IMR-90 (cell line): ENCODE measurements at regions not wholly inside any gene's neighbourhood (a gene's known extent, or its start where the extent isn't known, plus 50 kb on each side); places are given as distances from the start of the nearest gene placed in this dataset.

Source experiments
- ATAC-seq: fragments of 200-7000 bp; cut with Tn5 transposase; 2 replicates; pipeline ENCODE4 v1.9.1; 2020; ENCODE audit warnings: low read depth, mild to moderate bottlenecking, moderate library complexity
- BruUV-seq: library from RNA; stranded (reverse); fragments of 400-500 nt; replicated peaks from 2 replicates; lab custom pipeline; 2021; lab: Mats Ljungman, UMichigan
- CTCF ChIA-PET: fragments of 300-600 bp; formaldehyde crosslinking; extraction: SDS; loops from one replicate; lab custom pipeline; 2021; ENCODE audit warnings: antibody characterized with exemption; lab: Yijun Ruan, JAX
- POLR2A ChIA-PET: fragments of 300-600 bp; sonication (Branson Sonifier 250); formaldehyde crosslinking; loops from one replicate; lab custom pipeline; 2022; ENCODE audit warnings: antibody characterized with exemption; ENCODE audit not compliant: unreplicated experiment; lab: Charles Lee
- DNase-seq: peaks from one replicate; pipeline ENCODE4 v3.0.0; 2013
- H2AFZ ChIP-seq: replicated peaks from 2 replicates; pipeline ENCODE3; 2013; ENCODE audit warnings: low read length, mild to moderate bottlenecking; ENCODE audit not compliant: poor library complexity
- H2AK5ac ChIP-seq: 2 replicates; pipeline ENCODE4 v1.6.1; 2013; ENCODE audit warnings: low read depth, low read length, inconsistent platforms
- H2AK9ac ChIP-seq: replicated peaks from 2 replicates; pipeline ENCODE3; 2013; ENCODE audit warnings: mild to moderate bottlenecking, low read depth, low read length, moderate library complexity; ENCODE audit not compliant: poor library complexity
- H2BK120ac ChIP-seq: 2 replicates; pipeline ENCODE4 v1.6.1; 2013; ENCODE audit warnings: low read depth, low read length, inconsistent platforms
- H2BK15ac ChIP-seq: 3 replicates; pipeline ENCODE4 v1.6.1; 2013; ENCODE audit warnings: low read depth, low read length, inconsistent platforms
- H2BK20ac ChIP-seq: 2 replicates; pipeline ENCODE4 v1.6.1; 2013; ENCODE audit warnings: low read depth, mild to moderate bottlenecking, inconsistent platforms, low read length, moderate library complexity
- H2BK5ac ChIP-seq: 2 replicates; pipeline ENCODE4 v1.6.1; 2013; ENCODE audit warnings: mild to moderate bottlenecking, low read depth, low read length, inconsistent platforms; ENCODE audit not compliant: poor library complexity, severe bottlenecking
- H3K14ac ChIP-seq: replicated peaks from 2 replicates; pipeline ENCODE4 v1.6.1; 2013; ENCODE audit warnings: low read depth, low read length, inconsistent platforms
- H3K18ac ChIP-seq: 2 replicates; pipeline ENCODE4 v1.6.1; 2013; ENCODE audit warnings: low read depth, low read length, control low read depth
- H3K23ac ChIP-seq: 2 replicates; pipeline ENCODE4 v1.6.1; 2013; ENCODE audit warnings: low read depth, low read length, inconsistent platforms
- H3K27ac ChIP-seq: 2 replicates; pipeline ENCODE4 v1.5.1; 2013; ENCODE audit warnings: mild to moderate bottlenecking, control low read depth, low read length; ENCODE audit not compliant: insufficient read depth
- H3K27me3 ChIP-seq: 2 replicates; pipeline ENCODE4 v1.6.1; 2013; ENCODE audit warnings: low read length; ENCODE audit not compliant: control insufficient read depth, insufficient read depth
- H3K36me3 ChIP-seq: 2 replicates; pipeline ENCODE4 v1.6.1; 2013; ENCODE audit warnings: low read length, mixed read lengths; ENCODE audit not compliant: control insufficient read depth, insufficient read depth
- H3K4ac ChIP-seq: 2 replicates; pipeline ENCODE4 v1.6.1; 2013; ENCODE audit warnings: low read depth, low read length, inconsistent platforms
- H3K4me1 ChIP-seq: 2 replicates; pipeline ENCODE4 v1.6.1; 2013; ENCODE audit warnings: low read length, mixed read lengths; ENCODE audit not compliant: control insufficient read depth, insufficient read depth
- H3K4me2 ChIP-seq: 2 replicates; pipeline ENCODE4 v1.6.1; 2013; ENCODE audit warnings: low read depth, mild to moderate bottlenecking, control low read depth, low read length, moderate library complexity
- H3K4me3 ChIP-seq: 2 replicates; pipeline ENCODE4 v1.5.1; 2013; ENCODE audit warnings: low read depth, mild to moderate bottlenecking, control low read depth, low read length, moderate library complexity; ENCODE audit not compliant: insufficient read depth
- H3K56ac ChIP-seq: 2 replicates; pipeline ENCODE4 v1.6.1; 2013; ENCODE audit warnings: low read length, inconsistent platforms; ENCODE audit not compliant: insufficient read depth; ENCODE audit errors: extremely low read depth
- H3K79me1 ChIP-seq, 2 experiments: 2 replicates each; pipeline ENCODE4 v1.6.1; 2013; ENCODE audit warnings: low read length in 2 of 2, inconsistent platforms in 1 of 2, low read depth in 1 of 2
- H3K9ac ChIP-seq: 2 replicates; pipeline ENCODE4 v1.6.1; 2013; ENCODE audit warnings: low read depth, low read length, control low read depth
- H3K9me1 ChIP-seq: 2 replicates; pipeline ENCODE4 v1.6.1; 2013; ENCODE audit warnings: low read length, inconsistent platforms; ENCODE audit not compliant: insufficient read depth
- H3K9me3 ChIP-seq: 2 replicates; pipeline ENCODE4 v1.6.1; 2013; ENCODE audit warnings: low read length; ENCODE audit not compliant: control insufficient read depth, insufficient read depth
- H4K20me1 ChIP-seq: 2 replicates; pipeline ENCODE4 v1.6.1; 2013; ENCODE audit warnings: low read length, inconsistent platforms; ENCODE audit not compliant: insufficient read depth
- H4K5ac ChIP-seq: 2 replicates; pipeline ENCODE4 v1.6.1; 2013; ENCODE audit warnings: mild to moderate bottlenecking, low read depth, low read length, control low read depth
- H4K8ac ChIP-seq, 2 experiments: 2 replicates each; pipeline ENCODE4 v1.6.1; 2013; ENCODE audit warnings: low read depth in 2 of 2, low read length in 2 of 2, control low read depth in 1 of 2, inconsistent platforms in 1 of 2
- H4K91ac ChIP-seq: 2 replicates; pipeline ENCODE4 v1.6.1; 2013; ENCODE audit warnings: low read depth, low read length, inconsistent platforms; ENCODE audit not compliant: insufficient read depth
- BHLHE40 ChIP-seq: fragments of 150-350 bp; IDR thresholded peaks from 2 replicates; pipeline ENCODE4 v1.6.1; 2016; ENCODE audit warnings: mild to moderate bottlenecking, low read depth, low read length
- CEBPB ChIP-seq: IDR thresholded peaks from 2 replicates; pipeline ENCODE4 v1.6.1; 2012; ENCODE audit warnings: low read depth, low read length, improper control_type of control experiment
- CHD1 ChIP-seq: IDR thresholded peaks from 2 replicates; pipeline ENCODE4 v1.6.1; 2012; ENCODE audit warnings: low read depth, low read length, improper control_type of control experiment
- CTCF ChIP-seq: conservative IDR thresholded peaks from 2 replicates; pipeline ENCODE4 v1.5.1; 2012; ENCODE audit warnings: mild to moderate bottlenecking, low read depth, low read length, improper control_type of control experiment
- ELK1 ChIP-seq: fragments of 150-350 bp; IDR thresholded peaks from 2 replicates; pipeline ENCODE4 v1.6.1; 2016; ENCODE audit warnings: low read depth, mild to moderate bottlenecking, low read length, moderate library complexity, borderline replicate concordance
- FOS ChIP-seq: fragments of 150-350 bp; IDR thresholded peaks from 2 replicates; pipeline ENCODE4 v1.6.1; 2016; ENCODE audit warnings: low read depth, low read length
- MAFK ChIP-seq: IDR thresholded peaks from 2 replicates; pipeline ENCODE4 v1.6.1; 2012; ENCODE audit warnings: low read depth, low read length, improper control_type of control experiment
- MAZ ChIP-seq: IDR thresholded peaks from 2 replicates; pipeline ENCODE4 v1.6.1; 2012; ENCODE audit warnings: low read depth, mild to moderate bottlenecking, low read length, improper control_type of control experiment, moderate library complexity, borderline replicate concordance
- MXI1 ChIP-seq: IDR thresholded peaks from 2 replicates; pipeline ENCODE4 v1.6.1; 2012; ENCODE audit warnings: low read depth, mild to moderate bottlenecking, low read length, moderate library complexity, borderline replicate concordance
- NFE2L2 ChIP-seq: fragments of 150-350 bp; IDR thresholded peaks from 2 replicates; pipeline ENCODE4 v1.6.1; 2016; ENCODE audit warnings: low read depth, mild to moderate bottlenecking, low read length
- POLR2A ChIP-seq: IDR thresholded peaks from 2 replicates; pipeline ENCODE4 v1.6.1; 2012; ENCODE audit warnings: mild to moderate bottlenecking, low read depth, low read length
- RAD21 ChIP-seq: IDR thresholded peaks from 2 replicates; pipeline ENCODE4 v1.6.1; 2012; ENCODE audit warnings: low read length, improper control_type of control experiment
- RCOR1 ChIP-seq: IDR thresholded peaks from 2 replicates; pipeline ENCODE4 v1.6.1; 2012; ENCODE audit warnings: mild to moderate bottlenecking, low read length, improper control_type of control experiment; ENCODE audit not compliant: insufficient replicate concordance
- RFX5 ChIP-seq: IDR thresholded peaks from 2 replicates; pipeline ENCODE4 v1.8.0; 2012; ENCODE audit warnings: low read depth, mild to moderate bottlenecking, low read length, moderate library complexity
- SMC3 ChIP-seq: fragments of 150-350 bp; IDR thresholded peaks from 2 replicates; pipeline ENCODE4 v1.6.1; 2016; ENCODE audit warnings: low read depth, mild to moderate bottlenecking, antibody characterized with exemption, low read length, moderate library complexity
- USF2 ChIP-seq: fragments of 150-350 bp; IDR thresholded peaks from 2 replicates; pipeline ENCODE4 v1.6.1; 2017; ENCODE audit warnings: mild to moderate bottlenecking, antibody characterized with exemption, low read length, low read depth
- WGBS, 2 experiments: methylation state at CpG; one replicate each; pipeline versions ENCODE4 v1.1.5 to v1.1.7; 2013; ENCODE audit warnings: missing lambda C conversion rate in 2 of 2; ENCODE audit not compliant: insufficient read length in 1 of 2; ENCODE audit errors: extremely low coverage in 2 of 2; 5-methylcytosine and 5-hydroxymethylcytosine counted together
- dilution Hi-C: fragments of 300-500 bp; cut with HindIII; formaldehyde crosslinking; loops from one replicate; pipeline ENCODE4 v1.14.3; 2018; ENCODE audit warnings: low sequenced_read_pairs; ENCODE audit not compliant: unreplicated experiment
- in situ Hi-C: fragments of 300-500 bp; cut with MboI; formaldehyde crosslinking; loops from 3 replicates; pipeline ENCODE4 v1.14.3; 2019; ENCODE audit warnings: low sequenced_read_pairs, inconsistent platforms, mixed read lengths
- intact Hi-C: fragments of 100-400 bp; cut with micrococcal nuclease; formaldehyde crosslinking; loops from 2 replicates; pipeline ENCODE4 v1.10.0; 2022

GRCh38 chr5:28397502-28397941 is 1359.1 kb upstream of the CDH9 start:
- H4K8ac ChIP-seq = no peak overlapping the region
- H4K91ac ChIP-seq = no peak overlapping the region
- H2BK15ac ChIP-seq = no peak overlapping the region
- H3K9me1 ChIP-seq = no peaks in the 10 kb centered on the region
- H3K9ac ChIP-seq = no peak overlapping the region
- H3K56ac ChIP-seq = no peak overlapping the region
- DNase-seq (no peak), ATAC-seq (no peak)
- WGBS, 2 experiments = no CpG with 5 or more reads among the region's 4 CpGs
- no peak overlapping the region for H3K4ac ChIP-seq
- no peak overlapping the region for H2BK120ac ChIP-seq
- H3K14ac ChIP-seq = no peak overlapping the region
- intact Hi-C loops (no loop called here), in situ Hi-C loops (no loop called here), dilution Hi-C loops (no loop called here)
- no peaks in the 10 kb centered on the region for H3K27me3 ChIP-seq
- H3K27ac ChIP-seq = no peak overlapping the region
- H2BK20ac ChIP-seq = no peak overlapping the region
- no TSS peak for BruUV-seq
- H4K5ac ChIP-seq = no peak overlapping the region
- no peak overlapping the region for H3K4me3 ChIP-seq
- H2AK5ac ChIP-seq = no peak overlapping the region
- no peak overlapping the region for H3K23ac ChIP-seq
- H2BK5ac ChIP-seq = no peak overlapping the region
- H3K18ac ChIP-seq = no peak overlapping the region
- H3K4me1 ChIP-seq = no peaks in the 10 kb centered on the region
- TF ChIP-seq SMC3 (no peak), USF2 (no peak), FOS (no peak), ELK1 (no peak), RAD21 (no peak), POLR2A (no peak), BHLHE40 (no peak), MAZ (no peak), RCOR1 (no peak), CEBPB (no peak), NFE2L2 (no peak), MXI1 (no peak), CHD1 (no peak), MAFK (no peak), RFX5 (no peak), CTCF (no peak)
- H3K4me2 ChIP-seq = no peak overlapping the region
- ChIA-PET CTCF (no interaction called here), POLR2A (no interaction called here)
- no peak overlapping the region for H2AFZ ChIP-seq
- H3K9me3 ChIP-seq = peaks cover 1% of the 10 kb centered on the region; the same call in 1 of the 2 replicates
- no peak overlapping the region for H2AK9ac ChIP-seq
- H3K36me3 ChIP-seq = no peaks in the 10 kb centered on the region
- H4K20me1 ChIP-seq = no peaks in the 10 kb centered on the region
- no peaks in the 10 kb centered on the region for H3K79me1 ChIP-seq
